Mucosa of stomach (tissue), 1 donor: ENCODE measurements at regions not wholly inside any gene's neighbourhood (a gene's known extent, or its start where the extent isn't known, plus 50 kb on each side); places are given as distances from the start of the nearest gene placed in this dataset.
A peak's percentile ranks its signal among the peaks of the same experiment; 100 is the strongest.
"Not testable (repeated sequence)": the region's sequence is repeated elsewhere in the genome, so short reads cannot be mapped to it uniquely, and the experiment has no call there.

Experiments used
- H3K27me3 ChIP-seq: one replicate; pipeline ENCODE4 v1.7.0; 2013; ENCODE audit warnings: mild to moderate bottlenecking, low read length; ENCODE audit not compliant: control insufficient read depth, insufficient read depth
- H3K36me3 ChIP-seq: one replicate; pipeline ENCODE4 v1.7.0; 2013; ENCODE audit warnings: low read length; ENCODE audit not compliant: control insufficient read depth, insufficient read depth
- H3K4me1 ChIP-seq: one replicate; pipeline ENCODE4 v1.7.0; 2013; ENCODE audit warnings: mild to moderate bottlenecking, low read length; ENCODE audit not compliant: control insufficient read depth, insufficient read depth
- H3K4me3 ChIP-seq: one replicate; pipeline ENCODE4 v1.7.0; 2013; ENCODE audit warnings: low read length
- H3K9ac ChIP-seq: one replicate; pipeline ENCODE4 v1.7.0; 2013; ENCODE audit warnings: mild to moderate bottlenecking, low read length, moderate library complexity
- H3K9me3 ChIP-seq: one replicate; pipeline ENCODE4 v1.7.0; 2013; ENCODE audit warnings: mild to moderate bottlenecking, low read length, moderate library complexity; ENCODE audit not compliant: control insufficient read depth
- donor health status: Pancreatic carcinoma.

- Histone ChIP-seq H3K4me3 (no peak overlapping the region), H3K4me1 (no peaks in the 10 kb centered on the region), H3K36me3 (no peaks in the 10 kb centered on the region), H3K9ac (no peak overlapping the region), H3K9me3 (no peaks in the 10 kb centered on the region), H3K27me3 (no peaks in the 10 kb centered on the region)
Measured at GRCh38 chr3:87101861-87102625, 111.1 kb upstream of the VGLL3 start.

- H3K36me3 ChIP-seq, H3K4me3 ChIP-seq, H3K9me3 ChIP-seq, H3K27me3 ChIP-seq, H3K9ac ChIP-seq, H3K4me1 ChIP-seq: not testable (repeated sequence)
Measured at GRCh38 chr3:87097733-87098132, 106.8 kb upstream of the VGLL3 start.

- H3K4me1 ChIP-seq, result peaks cover 4% of the 10 kb centered on the region
- H3K4me3 ChIP-seq, result no peak overlapping the region
- H3K36me3 ChIP-seq, result no peaks in the 10 kb centered on the region
- no peak overlapping the region for H3K9ac ChIP-seq
- H3K9me3 ChIP-seq, result no peaks in the 10 kb centered on the region
- H3K27me3 ChIP-seq, result no peaks in the 10 kb centered on the region
Measured at GRCh38 chr3:87090631-87091030, 99.7 kb upstream of the VGLL3 start.

GRCh38 chr3:87088993-87089841 lies 98.3 kb upstream of the VGLL3 start:
- Histone ChIP-seq H3K27me3 (no peaks in the 10 kb centered on the region), H3K36me3 (no peaks in the 10 kb centered on the region), H3K9me3 (no peaks in the 10 kb centered on the region), H3K4me3 (peak overlapping the region; percentile 68), H3K9ac (peak overlapping the region; percentile 91), H3K4me1 (peaks cover 4% of the 10 kb centered on the region)

- Histone ChIP-seq H3K9me3 (no peaks in the 10 kb centered on the region), H3K9ac (peak overlapping the region; percentile 91), H3K36me3 (no peaks in the 10 kb centered on the region), H3K4me3 (peak overlapping the region; percentile 68), H3K4me1 (peaks cover 4% of the 10 kb centered on the region), H3K27me3 (no peaks in the 10 kb centered on the region)
Measured at GRCh38 chr3:87088430-87088992, 97.6 kb upstream of the VGLL3 start.

GRCh38 chr3:87084868-87085267 lies 93.9 kb upstream of the VGLL3 start:
- no peak overlapping the region for H3K4me3 ChIP-seq
- H3K4me1 ChIP-seq, result peaks cover 4% of the 10 kb centered on the region
- H3K9ac ChIP-seq, result no peak overlapping the region
- no peaks in the 10 kb centered on the region for H3K9me3 ChIP-seq
- H3K36me3 ChIP-seq, result no peaks in the 10 kb centered on the region
- H3K27me3 ChIP-seq, result no peaks in the 10 kb centered on the region

- Histone ChIP-seq H3K4me3 (no peak overlapping the region), H3K4me1 (no peaks in the 10 kb centered on the region), H3K36me3 (no peaks in the 10 kb centered on the region), H3K27me3 (no peaks in the 10 kb centered on the region), H3K9me3 (no peaks in the 10 kb centered on the region), H3K9ac (no peak overlapping the region)
Measured at GRCh38 chr3:87082796-87083440, 92.0 kb upstream of the VGLL3 start.

- Histone ChIP-seq H3K4me3 (no peak overlapping the region), H3K36me3 (no peaks in the 10 kb centered on the region), H3K9ac (no peak overlapping the region), H3K9me3 (no peaks in the 10 kb centered on the region), H3K4me1 (no peaks in the 10 kb centered on the region), H3K27me3 (no peaks in the 10 kb centered on the region)
Measured at GRCh38 chr3:87077355-87077754, 86.4 kb upstream of the VGLL3 start.

GRCh38 chr3:87076946-87077345 lies 86.0 kb upstream of the VGLL3 start:
- Histone ChIP-seq H3K4me3 (no peak overlapping the region), H3K27me3 (no peaks in the 10 kb centered on the region), H3K36me3 (no peaks in the 10 kb centered on the region), H3K9ac (no peak overlapping the region), H3K4me1 (no peaks in the 10 kb centered on the region), H3K9me3 (no peaks in the 10 kb centered on the region)

- Histone ChIP-seq H3K4me1 (no peaks in the 10 kb centered on the region), H3K36me3 (no peaks in the 10 kb centered on the region), H3K9ac (no peak overlapping the region), H3K4me3 (no peak overlapping the region), H3K27me3 (no peaks in the 10 kb centered on the region), H3K9me3 (no peaks in the 10 kb centered on the region)
Measured at GRCh38 chr3:87073496-87074145, 82.7 kb upstream of the VGLL3 start.

- Histone ChIP-seq H3K9ac (no peak overlapping the region), H3K27me3 (no peaks in the 10 kb centered on the region), H3K4me1 (no peaks in the 10 kb centered on the region), H3K9me3 (no peaks in the 10 kb centered on the region), H3K4me3 (no peak overlapping the region), H3K36me3 (no peaks in the 10 kb centered on the region)
Measured at GRCh38 chr3:87072446-87072845, 81.5 kb upstream of the VGLL3 start.
